HFFc6 (cell line): ENCODE measurements at regions not wholly inside any gene's neighbourhood (a gene's known extent, or its start where the extent isn't known, plus 50 kb on each side); places are given as distances from the start of the nearest gene placed in this dataset.

Source experiments
- DNase-seq: peaks from one replicate; pipeline ENCODE4 v3.0.0-alpha.2; 2018
- H3K27ac Mint-ChIP-seq: 2 replicates; pipeline ENCODE4 v1.8.0; 2020; ENCODE audit warnings: mild to moderate bottlenecking, mixed read lengths
- H3K27me3 Mint-ChIP-seq: 2 replicates; pipeline ENCODE4 v1.8.0; 2021; ENCODE audit warnings: mild to moderate bottlenecking, moderate library complexity, mixed read lengths; ENCODE audit not compliant: insufficient read depth
- H3K36me3 Mint-ChIP-seq: 2 replicates; pipeline ENCODE4 v1.8.0; 2021; ENCODE audit warnings: low read depth, mixed read lengths
- H3K4me1 Mint-ChIP-seq: 2 replicates; pipeline ENCODE4 v1.8.0; 2020; ENCODE audit warnings: low read depth, mixed read lengths
- H3K4me3 Mint-ChIP-seq: 2 replicates; pipeline ENCODE4 v1.8.0; 2020; ENCODE audit warnings: mild to moderate bottlenecking, moderate library complexity, mixed read lengths
- H3K9me3 Mint-ChIP-seq: 2 replicates; pipeline ENCODE4 v1.8.0; 2020; ENCODE audit warnings: mild to moderate bottlenecking, mixed read lengths
- CTCF ChIP-seq: fragments of 200-600 bp; sonication (generic); IDR thresholded peaks from 2 replicates; pipeline ENCODE4 v1.5.0; 2021; ENCODE audit warnings: antibody characterized with exemption, mild to moderate bottlenecking

- peaks cover 8% of the 10 kb centered on the region for H3K27me3 Mint-ChIP-seq
- peaks cover 56% of the 10 kb centered on the region for H3K4me1 Mint-ChIP-seq
- DNase-seq: peak; percentile 59
- no peak overlapping the region for H3K27ac Mint-ChIP-seq
- H3K4me3 Mint-ChIP-seq: peak overlapping the region; percentile 53
- no peaks in the 10 kb centered on the region for H3K9me3 Mint-ChIP-seq
- no peak for TF ChIP-seq CTCF
- H3K36me3 Mint-ChIP-seq: no peaks in the 10 kb centered on the region
Observed at GRCh38 chr10:113386005-113386404, 166.8 kb upstream of the HABP2 start.

GRCh38 chr10:113389969-113390368 is 162.9 kb upstream of the HABP2 start:
- no peak for DNase-seq
- no peaks in the 10 kb centered on the region for H3K36me3 Mint-ChIP-seq
- no peak overlapping the region for H3K27ac Mint-ChIP-seq
- no peaks in the 10 kb centered on the region for H3K9me3 Mint-ChIP-seq
- no peak for TF ChIP-seq CTCF
- peaks cover 19% of the 10 kb centered on the region for H3K4me1 Mint-ChIP-seq
- peaks cover 28% of the 10 kb centered on the region for H3K27me3 Mint-ChIP-seq
- no peak overlapping the region for H3K4me3 Mint-ChIP-seq

GRCh38 chr10:113390896-113391295 is 162.0 kb upstream of the HABP2 start:
- Mint-ChIP-seq H3K36me3 (no peaks in the 10 kb centered on the region), H3K27ac (no peak overlapping the region), H3K4me3 (no peak overlapping the region), H3K9me3 (no peaks in the 10 kb centered on the region), H3K27me3 (peaks cover 31% of the 10 kb centered on the region), H3K4me1 (peaks cover 10% of the 10 kb centered on the region)
- TF ChIP-seq CTCF: no peak
- no peak for DNase-seq

GRCh38 chr10:113397047-113397446 is 155.8 kb upstream of the HABP2 start:
- Mint-ChIP-seq H3K9me3 (no peaks in the 10 kb centered on the region), H3K4me3 (no peak overlapping the region), H3K4me1 (peaks cover 8% of the 10 kb centered on the region), H3K36me3 (no peaks in the 10 kb centered on the region), H3K27ac (no peak overlapping the region), H3K27me3 (peaks cover 42% of the 10 kb centered on the region)
- TF ChIP-seq CTCF: no peak
- DNase-seq: no peak

GRCh38 chr10:113399065-113399464 is 153.8 kb upstream of the HABP2 start:
- Mint-ChIP-seq H3K4me3 (no peak overlapping the region), H3K9me3 (no peaks in the 10 kb centered on the region), H3K27ac (no peak overlapping the region), H3K4me1 (peaks cover 8% of the 10 kb centered on the region), H3K36me3 (no peaks in the 10 kb centered on the region), H3K27me3 (peaks cover 38% of the 10 kb centered on the region)
- DNase-seq: no peak
- no peak for TF ChIP-seq CTCF

- TF ChIP-seq CTCF: no peak
- no peak for DNase-seq
- Mint-ChIP-seq H3K4me1 (peaks cover 8% of the 10 kb centered on the region), H3K9me3 (no peaks in the 10 kb centered on the region), H3K36me3 (no peaks in the 10 kb centered on the region), H3K27me3 (peaks cover 26% of the 10 kb centered on the region), H3K4me3 (no peak overlapping the region), H3K27ac (no peak overlapping the region)
Observed at GRCh38 chr10:113402602-113403001, 150.3 kb upstream of the HABP2 start.
